ENCODE measurements at regions not wholly inside any gene's neighbourhood (a gene's known extent, or its start where the extent isn't known, plus 50 kb on each side); places are given as distances from the start of the nearest gene placed in this dataset.

- no peak for TF ChIP-seq NANOG (IDR thresholded peaks at IDR 0.05; ENCODE audit: insufficient read depth, low read depth, low read length, poor library complexity, severe bottlenecking)
- TF ChIP-seq CTCF (IDR thresholded peaks at IDR 0.05; ENCODE audit: control extremely low read depth in 1 of 3, insufficient read depth in 1 of 3, low read depth in 1 of 3, low read length in 3 of 3), result no peak
- TF ChIP-seq POLR2A (IDR thresholded peaks at IDR 0.05; ENCODE audit: control extremely low read depth in 1 of 2, low read depth in 2 of 2, low read length in 2 of 2), result no peak
- no peak for TF ChIP-seq RNF2 (IDR thresholded peaks at IDR 0.05; ENCODE audit: borderline replicate concordance, low read depth, low read length, missing control alignments, poor library complexity, severe bottlenecking)
- no peak for TF ChIP-seq GABPA (IDR thresholded peaks at IDR 0.05; ENCODE audit: borderline replicate concordance, insufficient read depth, low read length)
These were observed 110.3 kb upstream of the ALDH1A3 start for GRCh38 chr15:100769043-100769974.

Measured in H1 (cell line).